ENCODE measurements at regions not wholly inside any gene's neighbourhood (a gene's known extent, or its start where the extent isn't known, plus 50 kb on each side); places are given as distances from the start of the nearest gene placed in this dataset.

DNA sequence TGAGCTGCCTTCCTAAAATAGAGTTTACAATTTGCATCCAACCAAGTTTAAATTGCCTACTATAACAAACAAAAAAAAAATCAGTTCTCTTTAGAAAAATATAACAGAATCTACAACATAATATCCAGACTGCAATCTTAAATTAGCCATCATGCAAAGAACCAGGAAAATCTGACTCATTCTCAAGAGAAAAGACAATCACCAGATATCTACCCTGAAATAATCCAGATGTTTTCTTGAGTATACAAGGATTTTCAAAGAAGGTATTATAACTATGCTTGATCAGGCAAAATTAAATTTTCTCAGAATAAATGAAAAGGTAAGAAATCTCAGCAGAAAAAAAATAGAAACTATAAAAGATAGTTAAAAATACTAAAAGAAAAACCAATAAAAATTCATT, 115.6 kb downstream of the CCER1 start:
- TF ChIP-seq, protein P1, sequence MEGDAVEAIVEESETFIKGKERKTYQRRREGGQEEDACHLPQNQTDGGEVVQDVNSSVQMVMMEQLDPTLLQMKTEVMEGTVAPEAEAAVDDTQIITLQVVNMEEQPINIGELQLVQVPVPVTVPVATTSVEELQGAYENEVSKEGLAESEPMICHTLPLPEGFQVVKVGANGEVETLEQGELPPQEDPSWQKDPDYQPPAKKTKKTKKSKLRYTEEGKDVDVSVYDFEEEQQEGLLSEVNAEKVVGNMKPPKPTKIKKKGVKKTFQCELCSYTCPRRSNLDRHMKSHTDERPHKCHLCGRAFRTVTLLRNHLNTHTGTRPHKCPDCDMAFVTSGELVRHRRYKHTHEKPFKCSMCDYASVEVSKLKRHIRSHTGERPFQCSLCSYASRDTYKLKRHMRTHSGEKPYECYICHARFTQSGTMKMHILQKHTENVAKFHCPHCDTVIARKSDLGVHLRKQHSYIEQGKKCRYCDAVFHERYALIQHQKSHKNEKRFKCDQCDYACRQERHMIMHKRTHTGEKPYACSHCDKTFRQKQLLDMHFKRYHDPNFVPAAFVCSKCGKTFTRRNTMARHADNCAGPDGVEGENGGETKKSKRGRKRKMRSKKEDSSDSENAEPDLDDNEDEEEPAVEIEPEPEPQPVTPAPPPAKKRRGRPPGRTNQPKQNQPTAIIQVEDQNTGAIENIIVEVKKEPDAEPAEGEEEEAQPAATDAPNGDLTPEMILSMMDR (conservative IDR thresholded peaks at IDR 0.05 in 1 of 2, IDR thresholded peaks at IDR 0.05 in 1 of 2; ENCODE audit: low read depth in 1 of 2, low read length in 2 of 2): no peak
- no peak for TF ChIP-seq EZH2 (IDR thresholded peaks at IDR 0.05; ENCODE audit: low read length, missing control alignments)
